Upper lobe of left lung (tissue), 4 donors: ENCODE measurements at regions not wholly inside any gene's neighbourhood (a gene's known extent, or its start where the extent isn't known, plus 50 kb on each side); places are given as distances from the start of the nearest gene placed in this dataset.

Source experiments
- CTCF ChIP-seq, 6 experiments: fragments of 450-650 bp in 4 of 6; fragments of 200-600 bp in 2 of 6; sonication (generic) in 2 of 6; IDR thresholded peaks; one replicate each; pipeline ENCODE4 v1.5.1; 2016 to 2019; ENCODE audit warnings: antibody characterized with exemption in 6 of 6
- EP300 ChIP-seq, 4 donors: sonication (generic); formaldehyde crosslinking; IDR thresholded peaks; one replicate each; pipeline ENCODE4 v1.5.1; 2017; ENCODE audit warnings: antibody characterized with exemption in 4 of 4, control low read depth in 2 of 4

DNA sequence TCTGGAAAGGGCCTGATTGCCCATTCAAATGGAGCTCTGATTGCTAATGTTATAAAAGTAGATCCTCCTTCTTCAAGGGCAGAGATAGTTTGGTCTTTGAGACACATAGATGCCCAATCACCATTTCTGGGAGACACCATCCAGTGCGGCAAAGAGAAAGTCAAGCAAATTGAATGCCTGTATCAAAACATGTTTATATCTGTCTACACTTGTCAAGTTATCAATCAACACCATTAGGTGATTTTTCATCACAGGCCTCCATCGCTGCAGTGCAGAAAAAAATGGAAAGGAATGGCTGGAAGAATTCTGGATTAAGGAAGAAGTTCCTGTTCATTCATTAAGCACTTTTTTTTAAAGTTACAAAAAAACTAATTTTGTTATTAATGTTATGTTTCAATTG is 54.8 kb upstream of the ZFP64 start:
- no peak for TF ChIP-seq CTCF (IDR thresholded peaks at IDR 0.05)
- no peak for TF ChIP-seq EP300 (IDR thresholded peaks at IDR 0.05)
